Large intestine (tissue), 3 donors: ENCODE measurements at regions not wholly inside any gene's neighbourhood (a gene's known extent, or its start where the extent isn't known, plus 50 kb on each side); places are given as distances from the start of the nearest gene placed in this dataset.
"Not testable (repeated sequence)": the region's sequence is repeated elsewhere in the genome, so short reads cannot be mapped to it uniquely, and the experiment has no call there.

ENCODE experiments used
- DNase-seq, 2 donors: peaks; one replicate each; pipeline versions ENCODE4 v3.0.0 to v3.0.0-alpha.2; 2013
- H3K27ac ChIP-seq: one replicate; pipeline ENCODE4 v1.5.1; 2013; ENCODE audit warnings: low read length
- H3K27me3 ChIP-seq: 2 replicates; pipeline ENCODE4 v1.6.1; 2013; ENCODE audit warnings: low read length; ENCODE audit not compliant: control insufficient read depth, insufficient read depth
- H3K36me3 ChIP-seq: 2 replicates; pipeline ENCODE4 v1.6.1; 2013; ENCODE audit warnings: low read length; ENCODE audit not compliant: control insufficient read depth, insufficient read depth
- H3K4me1 ChIP-seq: one replicate; pipeline ENCODE4 v1.6.1; 2013; ENCODE audit warnings: low read length; ENCODE audit not compliant: control insufficient read depth, insufficient read depth
- H3K4me3 ChIP-seq: one replicate; pipeline ENCODE4 v1.5.1; 2013; ENCODE audit warnings: low read length
- H3K9me3 ChIP-seq: one replicate; pipeline ENCODE4 v1.6.1; 2013; ENCODE audit warnings: mild to moderate bottlenecking, low read depth, low read length, moderate library complexity; ENCODE audit not compliant: control insufficient read depth
- WGBS: methylation state at CpG from one replicate; pipeline ENCODE4 v1.1.5; 2013; ENCODE audit warnings: low lambda C conversion rate; ENCODE audit not compliant: insufficient coverage; 5-methylcytosine and 5-hydroxymethylcytosine counted together

GRCh38 chr7:51369746-51370145 lies 53.1 kb upstream of the COBL start:
- 0% methylated on average over 2 of the region's 3 CpGs for WGBS
- no peak for DNase-seq
- no peak overlapping the region for H3K27ac ChIP-seq
- H3K36me3 ChIP-seq = no peaks in the 10 kb centered on the region
- no peaks in the 10 kb centered on the region for H3K27me3 ChIP-seq
- no peaks in the 10 kb centered on the region for H3K9me3 ChIP-seq
- H3K4me3 ChIP-seq = no peak overlapping the region
- no peaks in the 10 kb centered on the region for H3K4me1 ChIP-seq

- no CpG with 5 or more reads among the region's 3 CpGs for WGBS
- not testable (repeated sequence) for H3K27ac ChIP-seq, H3K36me3 ChIP-seq, H3K9me3 ChIP-seq, H3K27me3 ChIP-seq, H3K4me1 ChIP-seq, H3K4me3 ChIP-seq, DNase-seq
Measured at GRCh38 chr7:51369228-51369627, 52.6 kb upstream of the COBL start.

GRCh38 chr7:51368334-51368733 lies 51.7 kb upstream of the COBL start:
- no peak overlapping the region for H3K4me3 ChIP-seq
- H3K9me3 ChIP-seq = no peaks in the 10 kb centered on the region
- no CpG with 5 or more reads among the region's 1 CpG for WGBS
- H3K27me3 ChIP-seq = no peaks in the 10 kb centered on the region
- H3K27ac ChIP-seq = no peak overlapping the region
- DNase-seq = no peak
- no peaks in the 10 kb centered on the region for H3K36me3 ChIP-seq
- H3K4me1 ChIP-seq = no peaks in the 10 kb centered on the region

GRCh38 chr7:51367614-51367968 lies 51.0 kb upstream of the COBL start:
- Histone ChIP-seq H3K4me1 (no peaks in the 10 kb centered on the region), H3K9me3 (no peaks in the 10 kb centered on the region), H3K27me3 (no peaks in the 10 kb centered on the region), H3K4me3 (no peak overlapping the region), H3K27ac (no peak overlapping the region), H3K36me3 (no peaks in the 10 kb centered on the region)
- WGBS = no CpG with 5 or more reads among the region's 3 CpGs
- DNase-seq = no peak

GRCh38 chr7:51366930-51367613 lies 50.5 kb upstream of the COBL start:
- 0% methylated on average over 1 of the region's 6 CpGs for WGBS
- DNase-seq = peak; percentile 42 to 60
- Histone ChIP-seq H3K36me3 (no peaks in the 10 kb centered on the region), H3K27ac (no peak overlapping the region), H3K27me3 (no peaks in the 10 kb centered on the region), H3K9me3 (peaks cover 3% of the 10 kb centered on the region), H3K4me3 (no peak overlapping the region), H3K4me1 (no peaks in the 10 kb centered on the region)
